Neuronal stem cell (in vitro differentiated cells): ENCODE measurements at regions not wholly inside any gene's neighbourhood (a gene's known extent, or its start where the extent isn't known, plus 50 kb on each side); places are given as distances from the start of the nearest gene placed in this dataset.
"Not testable (repeated sequence)": the region's sequence is repeated elsewhere in the genome, so short reads cannot be mapped to it uniquely, and the experiment has no call there.

Experiments
- DNase-seq: peaks from one replicate; pipeline ENCODE4 v3.0.0-alpha.2; 2013; ENCODE audit warnings: low spot score
- H2AFZ ChIP-seq: one replicate; pipeline ENCODE4 v1.6.1; 2013; ENCODE audit warnings: mild to moderate bottlenecking, low read length, inconsistent platforms
- H2AK5ac ChIP-seq: 2 replicates; pipeline ENCODE4 v1.6.1; 2013; ENCODE audit warnings: low read depth, mild to moderate bottlenecking, inconsistent platforms, low read length, moderate library complexity, mixed read lengths
- H2BK120ac ChIP-seq: 2 replicates; pipeline ENCODE4 v1.6.1; 2013; ENCODE audit warnings: low read depth, mild to moderate bottlenecking, inconsistent platforms, low read length, moderate library complexity, mixed read lengths
- H2BK12ac ChIP-seq: one replicate; pipeline ENCODE4 v1.6.1; 2013; ENCODE audit warnings: low read length, inconsistent platforms
- H2BK15ac ChIP-seq: 2 replicates; pipeline ENCODE4 v1.6.1; 2013; ENCODE audit warnings: mild to moderate bottlenecking, low read length, inconsistent platforms, mixed read lengths
- H2BK5ac ChIP-seq: one replicate; pipeline ENCODE4 v1.6.1; 2013; ENCODE audit warnings: inconsistent platforms, mild to moderate bottlenecking, low read length, moderate library complexity
- H3K14ac ChIP-seq: one replicate; pipeline ENCODE4 v1.6.1; 2013; ENCODE audit warnings: low read length, inconsistent platforms
- H3K18ac ChIP-seq: 2 replicates; pipeline ENCODE4 v1.6.1; 2013; ENCODE audit warnings: low read length, inconsistent platforms
- H3K23ac ChIP-seq: 2 replicates; pipeline ENCODE4 v1.6.1; 2013; ENCODE audit warnings: low read depth, mild to moderate bottlenecking, mixed read lengths, low read length, inconsistent platforms; ENCODE audit not compliant: poor library complexity
- H3K27ac ChIP-seq: replicated peaks from 3 replicates; pipeline ENCODE4 v1.5.1; 2013; ENCODE audit warnings: low read length, inconsistent platforms
- H3K27me3 ChIP-seq, 3 experiments: 2 replicates each; pipeline ENCODE4 v1.6.1; 2013; ENCODE audit warnings: low read length in 3 of 3, mild to moderate bottlenecking in 2 of 3, inconsistent platforms in 1 of 3, low read depth in 1 of 3, mixed read lengths in 1 of 3, moderate library complexity in 1 of 3; ENCODE audit not compliant: control insufficient read depth in 3 of 3, insufficient read depth in 3 of 3
- H3K36me3 ChIP-seq, 2 donors: replicated peaks in 1 of 2; 2 replicates each; pipeline ENCODE4 v1.6.1; 2013; ENCODE audit warnings: low read length in 2 of 2; ENCODE audit not compliant: control insufficient read depth in 2 of 2, insufficient read depth in 2 of 2
- H3K4ac ChIP-seq: 2 replicates; pipeline ENCODE4 v1.6.1; 2013; ENCODE audit warnings: inconsistent platforms, mild to moderate bottlenecking, low read length, moderate library complexity
- H3K4me1 ChIP-seq, 2 donors: 1 replicate in 1 of 2; 2 replicates in 1 of 2; pipeline ENCODE4 v1.6.1; 2013; ENCODE audit warnings: low read length in 2 of 2, low read depth in 1 of 2; ENCODE audit not compliant: control insufficient read depth in 2 of 2, insufficient read depth in 1 of 2
- H3K4me2 ChIP-seq: one replicate; pipeline ENCODE4 v1.6.1; 2013; ENCODE audit warnings: mild to moderate bottlenecking, low read length, inconsistent platforms; ENCODE audit not compliant: insufficient read depth, poor library complexity, severe bottlenecking
- H3K4me3 ChIP-seq, 2 donors: 2 replicates each; pipeline ENCODE4 v1.5.1; 2013; ENCODE audit warnings: low read length in 2 of 2, mild to moderate bottlenecking in 2 of 2, inconsistent platforms in 1 of 2, moderate library complexity in 1 of 2
- H3K79me1 ChIP-seq: one replicate; pipeline ENCODE4 v1.6.1; 2013; ENCODE audit warnings: low read depth, mild to moderate bottlenecking, inconsistent platforms, low read length, moderate library complexity
- H3K9ac ChIP-seq: one replicate; pipeline ENCODE4 v1.6.1; 2013; ENCODE audit warnings: mild to moderate bottlenecking, low read depth, low read length, inconsistent platforms; ENCODE audit not compliant: poor library complexity
- H3K9me3 ChIP-seq, 2 donors: replicated peaks in 1 of 2; 2 replicates each; pipeline versions ENCODE3 to v1.6.1; 2013; ENCODE audit warnings: low read length in 2 of 2, mild to moderate bottlenecking in 2 of 2, inconsistent platforms in 1 of 2, low read depth in 1 of 2, mixed read lengths in 1 of 2, moderate library complexity in 1 of 2; ENCODE audit not compliant: control insufficient read depth in 2 of 2, insufficient read depth in 1 of 2
- H4K8ac ChIP-seq: one replicate; pipeline ENCODE4 v1.6.1; 2013; ENCODE audit warnings: low read depth, mild to moderate bottlenecking, inconsistent platforms, low read length, moderate library complexity
- H4K91ac ChIP-seq: one replicate; pipeline ENCODE4 v1.6.1; 2013; ENCODE audit warnings: low read length, low read depth, mild to moderate bottlenecking, inconsistent platforms; ENCODE audit not compliant: poor library complexity
- WGBS, 2 donors: extraction: QIAGEN DNeasy Blood & Tissue Kit; methylation state at CpG; one replicate each; pipeline ENCODE4 v1.1.7; 2013; ENCODE audit warnings: missing lambda C conversion rate in 2 of 2, mixed read lengths in 1 of 2; ENCODE audit not compliant: insufficient read length in 2 of 2, insufficient replicate concordance in 1 of 2; ENCODE audit errors: extremely low coverage in 2 of 2; 5-methylcytosine and 5-hydroxymethylcytosine counted together

DNA sequence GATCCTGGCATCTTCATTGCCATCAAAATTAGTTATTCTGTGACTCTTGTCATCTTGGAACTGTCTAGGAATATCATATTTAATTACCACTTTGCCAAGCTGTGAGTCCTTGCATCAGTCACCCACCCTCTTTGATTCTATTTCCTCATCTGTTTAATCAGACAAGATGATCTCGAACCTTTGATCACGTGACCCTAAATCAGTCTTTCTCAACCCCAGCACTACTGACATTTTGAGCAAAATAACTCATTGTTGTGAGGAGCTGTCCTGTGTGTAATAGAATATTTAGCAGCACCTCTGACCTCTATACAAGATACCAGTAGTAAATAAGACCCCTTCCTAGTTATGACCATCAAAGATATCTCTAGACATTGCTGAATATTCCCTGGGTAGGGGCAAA, 343.4 kb upstream of the ARPP21 start:
- no peak for DNase-seq
- Histone ChIP-seq H3K36me3 (no peaks in the 10 kb centered on the region), H3K27me3 (no peaks in the 10 kb centered on the region), H2BK5ac (no peak overlapping the region), H3K18ac (no peak overlapping the region), H3K4me3 (no peak overlapping the region), H3K9ac (no peak overlapping the region), H2BK12ac (no peak overlapping the region), H3K27ac (no peak overlapping the region), H2BK120ac (no peak overlapping the region), H2AFZ (no peak overlapping the region), H3K4me2 (no peak overlapping the region), H3K4me1 (no peaks in the 10 kb centered on the region), H2AK5ac (no peak overlapping the region), H3K23ac (no peak overlapping the region), H2BK15ac (no peak overlapping the region), H3K9me3 (no peaks in the 10 kb centered on the region), H4K91ac (no peak overlapping the region), H3K4ac (no peak overlapping the region), H3K79me1 (no peaks in the 10 kb centered on the region), H3K14ac (no peak overlapping the region), H4K8ac (no peak overlapping the region)
- WGBS, 2 donors, result no CpG with 5 or more reads among the region's 2 CpGs

DNA sequence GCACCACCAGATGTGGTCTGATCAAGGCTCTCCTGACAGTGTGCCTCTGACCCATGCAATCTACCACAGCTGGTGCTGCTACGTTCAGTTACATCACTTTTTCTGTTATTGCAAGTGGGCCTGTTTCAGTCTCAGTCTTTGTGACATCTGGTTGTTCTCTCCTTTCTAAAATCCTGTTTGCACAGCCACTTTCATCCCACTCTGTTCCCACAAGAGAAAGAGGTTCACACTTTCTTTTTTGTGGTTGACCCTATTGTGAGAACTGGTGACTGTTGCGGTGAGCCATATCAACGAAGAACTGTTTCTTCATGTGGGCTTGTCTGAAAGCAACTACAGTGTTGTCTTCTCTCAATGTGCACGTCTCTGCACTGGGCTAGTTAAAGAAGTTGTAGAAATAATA, 342.8 kb upstream of the ARPP21 start:
- Histone ChIP-seq H3K4me1 (no peaks in the 10 kb centered on the region), H2BK15ac (no peak overlapping the region), H4K91ac (no peak overlapping the region), H2AK5ac (no peak overlapping the region), H2AFZ (no peak overlapping the region), H2BK120ac (no peak overlapping the region), H3K9ac (no peak overlapping the region), H3K79me1 (no peaks in the 10 kb centered on the region), H3K23ac (no peak overlapping the region), H3K9me3 (no peaks in the 10 kb centered on the region), H4K8ac (no peak overlapping the region), H3K4me3 (no peak overlapping the region), H3K18ac (no peak overlapping the region), H3K4ac (no peak overlapping the region), H3K27ac (no peak overlapping the region), H3K4me2 (no peak overlapping the region), H3K27me3 (no peaks in the 10 kb centered on the region), H2BK5ac (no peak overlapping the region), H2BK12ac (no peak overlapping the region), H3K14ac (no peak overlapping the region), H3K36me3 (no peaks in the 10 kb centered on the region)
- WGBS, 2 donors, result no CpG with 5 or more reads among the region's 4 CpGs
- no peak for DNase-seq

DNA sequence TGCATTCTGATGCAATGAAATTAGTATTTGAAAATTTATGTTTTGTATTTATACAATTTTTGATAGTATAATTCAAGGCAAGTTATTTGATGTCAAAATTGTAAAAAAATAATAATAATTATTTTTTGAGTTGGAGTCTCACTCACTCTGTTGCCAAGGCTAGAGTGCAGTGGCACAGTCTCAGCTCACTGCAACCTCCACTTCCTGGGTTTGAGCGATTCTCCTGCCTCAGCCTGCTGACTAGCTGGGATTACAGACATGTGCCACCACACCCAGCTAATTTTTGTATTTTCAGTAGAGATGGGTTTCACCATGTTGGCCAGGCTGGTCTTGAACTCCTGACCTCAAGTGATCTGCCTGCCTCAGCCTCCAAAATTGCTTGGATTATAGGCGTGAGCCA, 342.4 kb upstream of the ARPP21 start:
- H3K4ac ChIP-seq, H3K9me3 ChIP-seq, H2BK15ac ChIP-seq: not testable (repeated sequence)

DNA sequence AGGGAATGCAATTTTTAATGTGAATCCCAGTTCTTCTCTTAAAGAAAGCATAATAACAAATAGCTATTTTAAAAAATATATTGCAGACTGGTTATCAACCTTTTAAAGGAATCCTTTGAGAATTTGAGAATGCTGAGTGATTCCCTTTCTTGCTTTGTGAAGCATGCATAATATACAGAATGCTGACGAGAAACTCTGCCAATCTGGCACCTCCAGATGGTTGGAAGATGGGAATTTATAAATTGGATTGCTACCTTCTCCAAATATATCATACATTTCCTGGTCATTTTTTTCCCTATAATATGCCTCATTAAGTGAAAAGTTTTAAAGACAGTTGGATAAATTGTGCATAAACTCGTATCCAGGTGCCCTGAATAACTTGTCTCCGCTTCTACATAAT, 333.9 kb upstream of the ARPP21 start:
- no peak overlapping the region for H2BK5ac ChIP-seq
- no peak overlapping the region for H3K9ac ChIP-seq
- no peak overlapping the region for H4K91ac ChIP-seq
- H2BK120ac ChIP-seq, result no peak overlapping the region
- no peak overlapping the region for H3K23ac ChIP-seq
- no peak overlapping the region for H3K4ac ChIP-seq
- H3K14ac ChIP-seq, result no peak overlapping the region
- H2BK15ac ChIP-seq, result no peak overlapping the region
- H2BK12ac ChIP-seq, result no peak overlapping the region
- H3K4me3 ChIP-seq, result no peak overlapping the region
- no peak overlapping the region for H3K4me2 ChIP-seq
- DNase-seq, result no peak
- H3K27ac ChIP-seq, result no peak overlapping the region
- no peaks in the 10 kb centered on the region for H3K4me1 ChIP-seq
- no peak overlapping the region for H2AFZ ChIP-seq
- H3K9me3 ChIP-seq, result no peaks in the 10 kb centered on the region
- H4K8ac ChIP-seq, result no peak overlapping the region
- H2AK5ac ChIP-seq, result no peak overlapping the region
- no CpG with 5 or more reads among the region's 3 CpGs for WGBS, 2 donors
- no peaks in the 10 kb centered on the region for H3K27me3 ChIP-seq
- no peaks in the 10 kb centered on the region for H3K36me3 ChIP-seq
- no peaks in the 10 kb centered on the region for H3K79me1 ChIP-seq
- no peak overlapping the region for H3K18ac ChIP-seq

More for the DNA sequence above, 342.4 kb upstream of the ARPP21 start:
- H3K36me3 ChIP-seq, H3K4me1 ChIP-seq, H4K8ac ChIP-seq, H2BK120ac ChIP-seq, H2BK12ac ChIP-seq, H3K23ac ChIP-seq, H2BK5ac ChIP-seq, H3K18ac ChIP-seq, H2AFZ ChIP-seq, H3K27ac ChIP-seq, H3K79me1 ChIP-seq, H4K91ac ChIP-seq, H2AK5ac ChIP-seq, H3K27me3 ChIP-seq, DNase-seq, H3K4me3 ChIP-seq, H3K9ac ChIP-seq, H3K4me2 ChIP-seq, H3K14ac ChIP-seq: not testable (repeated sequence)
- WGBS, 2 donors, result no CpG with 5 or more reads among the region's 2 CpGs
